Esophagus squamous epithelium (tissue), 5 donors: ENCODE measurements at regions not wholly inside any gene's neighbourhood (a gene's known extent, or its start where the extent isn't known, plus 50 kb on each side); places are given as distances from the start of the nearest gene placed in this dataset.

Source experiments
- DNase-seq: peaks from one replicate; lab custom pipeline; 2025; lab: John Stamatoyannopoulos, UW
- H3K27ac ChIP-seq, 4 donors: fragments of 200-600 bp; sonication (generic); one replicate each; pipeline ENCODE4 v1.5.1; 2016 to 2019; ENCODE audit warnings: mild to moderate bottlenecking in 1 of 4
- H3K27me3 ChIP-seq, 4 donors: fragments of 200-600 bp; sonication (generic); 1 replicate in 3 of 4; 2 replicates in 1 of 4; pipeline versions ENCODE4 v1.5.1 to v1.6.0; 2017 to 2021; ENCODE audit warnings: antibody characterized with exemption in 1 of 4
- H3K36me3 ChIP-seq, 3 donors: fragments of 200-600 bp; sonication (generic); one replicate each; pipeline ENCODE4 v1.5.1; 2016 to 2019
- H3K4me1 ChIP-seq, 3 donors: fragments of 200-600 bp; sonication (generic); one replicate each; pipeline ENCODE4 v1.5.1; 2017 to 2019
- H3K4me3 ChIP-seq, 4 donors: fragments of 200-600 bp; sonication (generic); 1 replicate in 3 of 4; 2 replicates in 1 of 4; pipeline ENCODE4 v1.5.1; 2016 to 2019; ENCODE audit warnings: mild to moderate bottlenecking in 2 of 4, moderate library complexity in 1 of 4
- H3K9me3 ChIP-seq, 3 donors: fragments of 200-600 bp; sonication (generic); one replicate each; pipeline ENCODE4 v1.5.1; 2016 to 2019
- CTCF ChIP-seq, 6 experiments: fragments of 450-650 bp in 4 of 6; fragments of 200-600 bp in 2 of 6; sonication (generic) in 2 of 6; IDR thresholded peaks; one replicate each; pipeline ENCODE4 v1.5.1; 2016 to 2019; ENCODE audit warnings: antibody characterized with exemption in 6 of 6, mild to moderate bottlenecking in 4 of 6, moderate library complexity in 4 of 6
- POLR2A ChIP-seq, 4 donors: fragments of 450-650 bp; IDR thresholded peaks; one replicate each; pipeline ENCODE4 v1.6.1; 2017; ENCODE audit warnings: antibody characterized with exemption in 4 of 4, mild to moderate bottlenecking in 4 of 4, moderate library complexity in 3 of 4
- WGBS, 2 donors: methylation state at CpG; one replicate each; pipeline ENCODE4 v1.1.5; 2018; 5-methylcytosine and 5-hydroxymethylcytosine counted together
- intact Hi-C: fragments of 100-400 bp; cut with DNase I; formaldehyde crosslinking; loops from one replicate; pipeline ENCODE4 v1.15.0; 2022
- donor health status: DM: yes; HTN: yes; CAD: no.

GRCh38 chr1:24990779-24991641 lies 60.9 kb upstream of the RUNX3 start:
- H3K9me3 ChIP-seq: no peaks in the 10 kb centered on the region
- 58 to 70% methylated on average over 5 to 6 of the region's 9 CpGs for WGBS, 2 donors
- H3K27me3 ChIP-seq: peaks cover 0 to 52% (median 0%) of the 10 kb centered on the region in 4 donors
- peak overlapping the region in 2 of 4 donors; percentile 1 to 64 for H3K27ac ChIP-seq
- intact Hi-C loops: no loop called here
- no peak for DNase-seq
- TF ChIP-seq CTCF (IDR thresholded peaks at IDR 0.05): peak in 1 of 6 experiments; percentile 8
- TF ChIP-seq POLR2A (IDR thresholded peaks at IDR 0.05): no peak
- H3K4me1 ChIP-seq: no peaks in the 10 kb centered on the region
- H3K4me3 ChIP-seq: no peak overlapping the region
- no peaks in the 10 kb centered on the region for H3K36me3 ChIP-seq

- no peak for DNase-seq
- Histone ChIP-seq H3K9me3 (no peaks in the 10 kb centered on the region), H3K4me1 (no peaks in the 10 kb centered on the region), H3K27me3 (peaks cover 0 to 52% (median 0%) of the 10 kb centered on the region in 4 donors), H3K27ac (no peak overlapping the region), H3K4me3 (no peak overlapping the region), H3K36me3 (no peaks in the 10 kb centered on the region)
- 73 to 81% methylated on average over 9 to 13 of the region's 13 CpGs for WGBS, 2 donors
- intact Hi-C loops: no loop called here
- TF ChIP-seq CTCF (IDR thresholded peaks at IDR 0.05): no peak
- no peak for TF ChIP-seq POLR2A (IDR thresholded peaks at IDR 0.05)
These were observed 60.1 kb upstream of the RUNX3 start for GRCh38 chr1:24990136-24990535.

- H3K36me3 ChIP-seq: no peaks in the 10 kb centered on the region
- H3K4me3 ChIP-seq: no peak overlapping the region
- TF ChIP-seq CTCF (IDR thresholded peaks at IDR 0.05) (no peak), POLR2A (IDR thresholded peaks at IDR 0.05) (no peak)
- no peaks in the 10 kb centered on the region for H3K9me3 ChIP-seq
- peaks cover 0 to 46% (median 0%) of the 10 kb centered on the region in 4 donors for H3K27me3 ChIP-seq
- WGBS, 2 donors: 75 to 77% methylated on average over 2 of the region's 2 CpGs
- no peak overlapping the region for H3K27ac ChIP-seq
- intact Hi-C loops: no loop called here
- H3K4me1 ChIP-seq: no peaks in the 10 kb centered on the region
- DNase-seq: no peak
These were observed 59.0 kb upstream of the RUNX3 start for GRCh38 chr1:24989082-24989481.

- intact Hi-C loops: no loop called here
- H3K4me1 ChIP-seq: no peaks in the 10 kb centered on the region
- no peak for TF ChIP-seq CTCF (IDR thresholded peaks at IDR 0.05)
- TF ChIP-seq POLR2A (IDR thresholded peaks at IDR 0.05): no peak
- H3K27me3 ChIP-seq: peaks cover 0 to 41% (median 0%) of the 10 kb centered on the region in 4 donors
- no peak overlapping the region for H3K4me3 ChIP-seq
- H3K27ac ChIP-seq: no peak overlapping the region
- H3K36me3 ChIP-seq: no peaks in the 10 kb centered on the region
- H3K9me3 ChIP-seq: no peaks in the 10 kb centered on the region
- WGBS, 2 donors: 69 to 81% methylated on average over 6 of the region's 6 CpGs
- DNase-seq: no peak
These were observed 58.5 kb upstream of the RUNX3 start for GRCh38 chr1:24988558-24988912.

GRCh38 chr1:24987875-24988557 lies 57.9 kb upstream of the RUNX3 start:
- 67 to 73% methylated on average over 4 of the region's 5 CpGs for WGBS, 2 donors
- Histone ChIP-seq H3K9me3 (no peaks in the 10 kb centered on the region), H3K27ac (no peak overlapping the region), H3K4me3 (no peak overlapping the region), H3K27me3 (peaks cover 0 to 36% (median 0%) of the 10 kb centered on the region in 4 donors), H3K4me1 (no peaks in the 10 kb centered on the region), H3K36me3 (no peaks in the 10 kb centered on the region)
- TF ChIP-seq POLR2A (IDR thresholded peaks at IDR 0.05): no peak
- no peak for TF ChIP-seq CTCF (IDR thresholded peaks at IDR 0.05)
- intact Hi-C loops: no loop called here
- DNase-seq: no peak
